ENCODE measurements at regions not wholly inside any gene's neighbourhood (a gene's known extent, or its start where the extent isn't known, plus 50 kb on each side); places are given as distances from the start of the nearest gene placed in this dataset.
"Not testable (repeated sequence)": the region's sequence is repeated elsewhere in the genome, so short reads cannot be mapped to it uniquely, and the experiment has no call there.

DNA sequence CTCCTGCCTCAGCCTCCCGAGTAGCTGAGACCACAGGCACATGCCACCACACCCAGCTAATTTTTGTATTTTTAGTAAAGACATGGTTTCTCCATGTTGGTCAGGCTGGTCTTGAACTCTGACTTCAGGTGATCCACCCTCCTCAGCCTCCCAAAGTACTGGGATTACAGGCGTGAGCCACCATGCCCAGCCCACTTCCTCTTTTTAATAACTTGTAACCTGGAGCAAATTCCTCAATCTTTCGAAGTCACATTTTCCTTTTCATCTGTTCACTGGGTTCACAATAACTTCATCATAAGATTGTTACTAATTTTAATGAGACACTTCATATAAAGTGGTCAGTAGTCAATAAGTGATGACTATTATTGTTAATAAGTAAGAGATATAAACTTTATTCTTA is 193.3 kb upstream of the FERD3L start:
- H4K91ac ChIP-seq (replicated peaks; ENCODE audit: insufficient read length, low read length); H2BK120ac ChIP-seq (replicated peaks; ENCODE audit: low read depth, low read length); H3K23me2 ChIP-seq (ENCODE audit: low read depth, low read length); H3K4me3 ChIP-seq (ENCODE audit: extremely low read depth in 1 of 4, insufficient read depth in 2 of 4, low read depth in 3 of 4, low read length in 4 of 4); H3K4me2 ChIP-seq (ENCODE audit: insufficient read depth in 1 of 2, low read depth in 2 of 2, low read length in 2 of 2); H3K9me3 ChIP-seq (ENCODE audit: insufficient read depth in 2 of 2, low read depth in 1 of 2, low read length in 1 of 2); H4K5ac ChIP-seq (ENCODE audit: insufficient read length, low read depth, low read length); H2BK12ac ChIP-seq (ENCODE audit: low read depth, low read length); H4K20me1 ChIP-seq (replicated peaks in 1 of 2; ENCODE audit: control insufficient read depth in 1 of 2, insufficient read depth in 2 of 2, low read length in 2 of 2); DNase-seq (ENCODE audit: low read depth in 1 of 2, low spot score in 2 of 2); H2BK15ac ChIP-seq (ENCODE audit: low read length); H3K14ac ChIP-seq (ENCODE audit: insufficient read length); H2BK20ac ChIP-seq (ENCODE audit: low read length); H3K79me2 ChIP-seq (ENCODE audit: control insufficient read depth in 1 of 2, insufficient read depth in 2 of 2, low read length in 2 of 2); H2BK5ac ChIP-seq (ENCODE audit: low read depth, low read length); H3K4me1 ChIP-seq (replicated peaks in 1 of 4; ENCODE audit: control insufficient read depth in 3 of 4, insufficient read depth in 4 of 4, low read length in 3 of 4); H3K18ac ChIP-seq (ENCODE audit: extremely low read depth, low read length); H3K27ac ChIP-seq (ENCODE audit: low read depth, low read length); H3K79me1 ChIP-seq (ENCODE audit: low read depth, low read length); H3K4ac ChIP-seq (replicated peaks; ENCODE audit: insufficient read length, low read depth, low read length); POLR2A ChIA-PET (ENCODE audit: partially characterized antibody); H2AFZ ChIP-seq (ENCODE audit: low read length); H2AK5ac ChIP-seq (ENCODE audit: low read depth, low read length); FAIRE-seq; H3K27me3 ChIP-seq (replicated peaks in 1 of 4; ENCODE audit: control insufficient read depth in 3 of 4, extremely low read depth in 1 of 4, insufficient read depth in 3 of 4, low read length in 3 of 4); H3K23ac ChIP-seq (ENCODE audit: insufficient read length); CTCF ChIA-PET (ENCODE audit: partially characterized antibody); H3K36me3 ChIP-seq (ENCODE audit: control insufficient read depth in 2 of 4, insufficient read depth in 4 of 4, low read length in 3 of 4); H4K8ac ChIP-seq (ENCODE audit: extremely low read depth, insufficient read depth, low read length); H3K56ac ChIP-seq (replicated peaks; ENCODE audit: insufficient read length, low read depth, low read length); H3K9ac ChIP-seq (replicated peaks in 1 of 4; ENCODE audit: extremely low read depth in 1 of 4, low read depth in 3 of 4, low read length in 3 of 4): not testable (repeated sequence)
- WGBS, 2 experiments (ENCODE audit: extremely low coverage in 1 of 2, insufficient coverage in 1 of 2, insufficient read length in 1 of 2, insufficient replicate concordance in 2 of 2, low coverage in 1 of 2, low lambda C conversion rate in 2 of 2, missing lambda C conversion rate in 1 of 2): 91% methylated on average over 3 of the region's 3 CpGs; no CpG with 5 or more reads in 1 of the 2 experiments

All from H1 (cell line).